Kasumi-1 (cell line): ENCODE measurements at regions not wholly inside any gene's neighbourhood (a gene's known extent, or its start where the extent isn't known, plus 50 kb on each side); places are given as distances from the start of the nearest gene placed in this dataset.
"Not testable (repeated sequence)": the region's sequence is repeated elsewhere in the genome, so short reads cannot be mapped to it uniquely, and the experiment has no call there.

Source experiments
- DNase-seq, 2 experiments: peaks; one replicate each; lab custom pipeline; 2025; lab: John Stamatoyannopoulos, UW

- DNase-seq, result no peak
Observed at GRCh38 chr20:5492937-5493336, 117.9 kb downstream of the GPCPD1 start.

- DNase-seq, result no peak
Observed at GRCh38 chr20:5491455-5491854, 119.4 kb downstream of the GPCPD1 start.

- DNase-seq, result no peak
Observed at GRCh38 chr20:5489601-5490000, 121.2 kb downstream of the GPCPD1 start.

- no peak for DNase-seq
Observed at GRCh38 chr20:5488823-5489222, 122.0 kb downstream of the GPCPD1 start.

GRCh38 chr20:5486377-5487054 is 124.3 kb downstream of the GPCPD1 start:
- DNase-seq, result no peak

GRCh38 chr20:5484926-5485325 is 125.9 kb downstream of the GPCPD1 start:
- DNase-seq, result no peak

- no peak for DNase-seq
Observed at GRCh38 chr20:5484346-5484745, 126.5 kb downstream of the GPCPD1 start.

GRCh38 chr20:5482791-5483190 is 128.0 kb downstream of the GPCPD1 start:
- DNase-seq, result no peak

GRCh38 chr20:5481872-5482271 is 128.9 kb downstream of the GPCPD1 start:
- DNase-seq, result no peak

GRCh38 chr20:5480824-5481600 is 129.8 kb downstream of the GPCPD1 start:
- no peak for DNase-seq

- DNase-seq, result no peak
Observed at GRCh38 chr20:5474646-5475550, 135.9 kb downstream of the GPCPD1 start.

GRCh38 chr20:5471866-5472265 is 138.9 kb downstream of the GPCPD1 start:
- DNase-seq, result not testable (repeated sequence)

GRCh38 chr20:5471368-5471767 is 139.4 kb downstream of the GPCPD1 start:
- DNase-seq, result no peak

- no peak for DNase-seq
Observed at GRCh38 chr20:5470943-5471342, 139.9 kb downstream of the GPCPD1 start.

- no peak for DNase-seq
Observed at GRCh38 chr20:5470458-5470857, 140.3 kb downstream of the GPCPD1 start.

GRCh38 chr20:5469111-5469510 is 141.7 kb downstream of the GPCPD1 start:
- no peak for DNase-seq

- DNase-seq, result no peak
Observed at GRCh38 chr20:5467086-5467485, 143.7 kb downstream of the GPCPD1 start.

GRCh38 chr20:5465604-5465927 is 145.2 kb downstream of the GPCPD1 start:
- no peak for DNase-seq

GRCh38 chr20:5464901-5465603 is 145.8 kb downstream of the GPCPD1 start:
- DNase-seq, result no peak

- DNase-seq, result no peak
Observed at GRCh38 chr20:5463007-5463686, 146.4 kb upstream of the PROKR2 start.

- DNase-seq, result not testable (repeated sequence)
Observed at GRCh38 chr20:5453745-5454144, 137.0 kb upstream of the PROKR2 start.
